Adrenal gland (tissue), 9 donors: ENCODE measurements at regions not wholly inside any gene's neighbourhood (a gene's known extent, or its start where the extent isn't known, plus 50 kb on each side); places are given as distances from the start of the nearest gene placed in this dataset.

Experiments used
- DNase-seq, 7 donors: peaks; one replicate each; pipeline ENCODE4 v3.0.0-alpha.2; 2019 to 2020
- H3K27ac ChIP-seq, 5 donors: fragments of 200-600 bp; sonication (generic) in 4 of 5; 1 replicate in 3 of 5; 2 replicates in 2 of 5; pipeline versions ENCODE4 v1.5.1 to v1.8.0; 2016 to 2020; ENCODE audit warnings: mild to moderate bottlenecking in 1 of 5
- H3K27me3 ChIP-seq: fragments of 200-600 bp; 2 replicates; pipeline ENCODE4 v1.8.0; 2021
- H3K36me3 ChIP-seq, 2 donors: fragments of 200-600 bp; replicated peaks in 1 of 2; 1 replicate in 1 of 2; 2 replicates in 1 of 2; pipeline versions ENCODE4 v1.5.1 to v1.8.0; 2018 to 2022
- H3K4me1 ChIP-seq, 2 donors: fragments of 200-600 bp; replicated peaks in 1 of 2; 1 replicate in 1 of 2; 2 replicates in 1 of 2; pipeline versions ENCODE4 v1.5.1 to v1.8.0; 2018 to 2021
- H3K4me3 ChIP-seq, 4 donors: fragments of 200-600 bp; sonication (generic) in 3 of 4; one replicate each; pipeline ENCODE4 v1.5.1; 2016 to 2018
- H3K9me3 ChIP-seq, 3 donors: fragments of 200-600 bp; sonication (generic) in 1 of 3; replicated peaks in 1 of 3; 1 replicate in 2 of 3; 2 replicates in 1 of 3; pipeline versions ENCODE4 v1.5.1 to v1.8.0; 2016 to 2021
- POLR2A ChIP-seq, 2 donors: fragments of 450-650 bp; IDR thresholded peaks; one replicate each; pipeline ENCODE4 v1.6.1; 2017; ENCODE audit warnings: antibody characterized with exemption in 2 of 2, mild to moderate bottlenecking in 2 of 2, moderate library complexity in 1 of 2
- WGBS, 4 donors: extraction: QIAGEN DNeasy Blood & Tissue Kit in 2 of 4; methylation state at CpG; one replicate each; pipeline versions ENCODE4 v1.1.5 to v1.1.7; 2013 to 2017; 5-methylcytosine and 5-hydroxymethylcytosine counted together
- intact Hi-C, 2 donors: fragments of 100-400 bp; cut with DNase I; formaldehyde crosslinking; loops; one replicate each; pipeline versions ENCODE4 v1.14.1 to v1.15.0; 2022 to 2023
- TF ChIP-seq, protein P1 (sequence below), 6 experiments: fragments of 450-650 bp in 4 of 6; fragments of 200-600 bp in 2 of 6; sonication (generic) in 1 of 6; IDR thresholded peaks; 1 replicate in 5 of 6; 2 replicates in 1 of 6; pipeline versions ENCODE4 v1.5.1 to v1.8.0; 2016 to 2021; ENCODE audit warnings: antibody characterized with exemption in 6 of 6, mild to moderate bottlenecking in 2 of 6, moderate library complexity in 1 of 6
- donor health status: healthy with polysubstance abuse.
- donor health status: Bipolar disorder and iron deficiency.
- donor health status: DM: yes; HTN: yes; CAD: no.
- donor health status: DM: no; HTN: no; CAD: no.
- donor health status: DM: no; HTN: no; CAD: no.

DNA sequence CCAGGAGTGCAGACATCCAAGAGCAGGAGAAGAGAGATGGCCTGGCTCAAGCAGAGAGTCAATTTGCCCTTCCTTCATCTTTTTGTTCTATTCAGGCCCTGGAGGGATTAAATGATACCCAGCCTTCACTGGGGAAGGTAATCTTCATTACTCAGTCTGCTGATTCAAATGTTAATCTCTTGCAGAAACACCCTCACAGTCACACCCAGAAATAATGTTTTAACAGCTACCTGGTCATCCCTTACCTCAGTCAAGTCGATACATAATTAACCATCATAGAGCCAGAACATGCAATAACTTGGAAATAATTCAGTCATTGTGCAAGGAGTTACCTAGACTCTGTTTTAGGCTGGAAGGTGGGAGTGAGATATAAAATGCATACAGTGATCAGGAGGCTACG lies 163.7 kb upstream of the TNP1 start:
- Histone ChIP-seq H3K4me3 (no peak overlapping the region), H3K27ac (no peak overlapping the region), H3K36me3 (no peaks in the 10 kb centered on the region), H3K9me3 (no peaks in the 10 kb centered on the region), H3K4me1 (no peaks in the 10 kb centered on the region), H3K27me3 (no peaks in the 10 kb centered on the region)
- 61 to 79% (median 67%) methylated on average over 2 of the region's 2 CpGs for WGBS, 4 donors
- no peak for DNase-seq
- TF ChIP-seq POLR2A (IDR thresholded peaks at IDR 0.05), result no peak
- TF ChIP-seq, protein P1, sequence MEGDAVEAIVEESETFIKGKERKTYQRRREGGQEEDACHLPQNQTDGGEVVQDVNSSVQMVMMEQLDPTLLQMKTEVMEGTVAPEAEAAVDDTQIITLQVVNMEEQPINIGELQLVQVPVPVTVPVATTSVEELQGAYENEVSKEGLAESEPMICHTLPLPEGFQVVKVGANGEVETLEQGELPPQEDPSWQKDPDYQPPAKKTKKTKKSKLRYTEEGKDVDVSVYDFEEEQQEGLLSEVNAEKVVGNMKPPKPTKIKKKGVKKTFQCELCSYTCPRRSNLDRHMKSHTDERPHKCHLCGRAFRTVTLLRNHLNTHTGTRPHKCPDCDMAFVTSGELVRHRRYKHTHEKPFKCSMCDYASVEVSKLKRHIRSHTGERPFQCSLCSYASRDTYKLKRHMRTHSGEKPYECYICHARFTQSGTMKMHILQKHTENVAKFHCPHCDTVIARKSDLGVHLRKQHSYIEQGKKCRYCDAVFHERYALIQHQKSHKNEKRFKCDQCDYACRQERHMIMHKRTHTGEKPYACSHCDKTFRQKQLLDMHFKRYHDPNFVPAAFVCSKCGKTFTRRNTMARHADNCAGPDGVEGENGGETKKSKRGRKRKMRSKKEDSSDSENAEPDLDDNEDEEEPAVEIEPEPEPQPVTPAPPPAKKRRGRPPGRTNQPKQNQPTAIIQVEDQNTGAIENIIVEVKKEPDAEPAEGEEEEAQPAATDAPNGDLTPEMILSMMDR (IDR thresholded peaks at IDR 0.05), result no peak
- intact Hi-C loops, result no loop called here

DNA sequence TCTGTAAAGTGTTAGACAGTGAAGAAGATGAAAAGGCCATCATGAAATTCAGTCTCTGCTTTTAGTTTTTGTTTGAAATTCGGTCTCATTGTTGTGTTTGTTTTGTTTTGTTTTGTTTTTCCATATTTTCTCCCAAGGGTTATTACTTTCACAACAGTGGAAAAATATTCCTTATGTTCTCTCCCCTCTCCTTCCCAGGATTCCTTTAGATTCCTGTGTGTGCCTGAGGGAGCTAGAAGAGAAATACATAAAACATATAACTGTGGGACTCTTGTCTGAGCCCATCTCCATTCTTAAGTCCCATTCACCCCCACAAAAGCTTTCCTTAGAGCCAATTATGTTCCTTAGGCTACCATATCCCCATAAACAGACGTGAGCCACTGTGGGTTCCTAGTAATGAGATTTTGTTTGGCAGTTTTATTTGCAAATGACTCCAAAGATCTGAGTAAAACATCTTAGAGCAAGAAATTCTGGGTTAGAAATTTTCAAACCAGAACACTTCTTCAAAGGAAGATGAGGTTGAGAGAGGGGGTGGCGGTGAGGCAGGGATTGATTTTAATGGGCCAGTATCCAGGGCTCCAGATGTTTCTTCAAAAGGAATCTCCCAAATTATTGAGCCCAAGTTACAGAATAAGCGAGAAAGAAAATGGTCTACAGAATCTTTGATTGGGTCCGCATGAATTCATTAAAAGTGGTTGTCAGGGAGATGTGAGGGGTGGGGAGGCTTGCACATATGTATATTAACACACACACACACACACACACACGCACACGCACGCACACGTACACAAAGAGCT lies 157.8 kb upstream of the TNP1 start:
- DNase-seq, result no peak
- Histone ChIP-seq H3K4me1 (no peaks in the 10 kb centered on the region), H3K9me3 (no peaks in the 10 kb centered on the region), H3K36me3 (no peaks in the 10 kb centered on the region), H3K27me3 (no peaks in the 10 kb centered on the region), H3K27ac (no peak overlapping the region), H3K4me3 (no peak overlapping the region)
- 75 to 78% (median 75%) methylated on average over 9 of the region's 9 CpGs for WGBS, 4 donors
- TF ChIP-seq POLR2A (IDR thresholded peaks at IDR 0.05), result no peak
- TF ChIP-seq, protein P1 (IDR thresholded peaks at IDR 0.05), result no peak
- intact Hi-C loops, result no loop called here

DNA sequence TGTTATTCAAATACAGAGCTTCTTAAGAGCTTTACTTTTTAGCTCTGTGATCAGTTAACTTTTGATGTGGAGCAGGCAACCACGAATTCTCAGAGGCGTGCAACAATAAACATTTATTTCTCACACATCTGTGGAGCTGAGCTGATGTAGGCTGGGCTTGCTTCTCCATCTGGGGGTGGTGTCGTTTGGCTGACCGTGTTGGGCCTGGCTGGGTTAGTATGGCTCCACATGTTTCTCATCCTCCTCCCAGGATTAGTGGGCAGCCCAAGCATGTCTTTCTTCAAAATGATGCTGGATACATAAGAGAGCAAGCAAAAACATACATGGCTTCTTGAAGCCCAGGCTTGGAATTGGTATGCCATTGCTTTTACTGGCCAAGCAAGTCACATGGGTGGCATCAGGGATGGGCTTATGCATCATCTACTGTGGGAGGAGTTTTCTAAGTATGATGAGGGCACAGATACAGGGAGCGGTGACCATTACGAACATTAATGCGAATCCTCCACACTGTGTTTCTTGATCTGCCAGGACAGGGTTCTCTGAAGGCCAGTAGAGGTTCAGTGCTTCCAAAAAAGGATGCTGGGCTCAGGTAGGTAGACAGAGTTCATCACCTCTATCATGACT lies 157.0 kb upstream of the TNP1 start:
- no peak for TF ChIP-seq POLR2A (IDR thresholded peaks at IDR 0.05)
- TF ChIP-seq, protein P1 (IDR thresholded peaks at IDR 0.05), result no peak
- Histone ChIP-seq H3K27ac (no peak overlapping the region), H3K4me1 (no peaks in the 10 kb centered on the region), H3K9me3 (no peaks in the 10 kb centered on the region), H3K27me3 (no peaks in the 10 kb centered on the region), H3K36me3 (no peaks in the 10 kb centered on the region), H3K4me3 (no peak overlapping the region)
- intact Hi-C loops, result no loop called here
- DNase-seq, result no peak
- 85 to 93% (median 87%) methylated on average over 7 of the region's 7 CpGs for WGBS, 4 donors

DNA sequence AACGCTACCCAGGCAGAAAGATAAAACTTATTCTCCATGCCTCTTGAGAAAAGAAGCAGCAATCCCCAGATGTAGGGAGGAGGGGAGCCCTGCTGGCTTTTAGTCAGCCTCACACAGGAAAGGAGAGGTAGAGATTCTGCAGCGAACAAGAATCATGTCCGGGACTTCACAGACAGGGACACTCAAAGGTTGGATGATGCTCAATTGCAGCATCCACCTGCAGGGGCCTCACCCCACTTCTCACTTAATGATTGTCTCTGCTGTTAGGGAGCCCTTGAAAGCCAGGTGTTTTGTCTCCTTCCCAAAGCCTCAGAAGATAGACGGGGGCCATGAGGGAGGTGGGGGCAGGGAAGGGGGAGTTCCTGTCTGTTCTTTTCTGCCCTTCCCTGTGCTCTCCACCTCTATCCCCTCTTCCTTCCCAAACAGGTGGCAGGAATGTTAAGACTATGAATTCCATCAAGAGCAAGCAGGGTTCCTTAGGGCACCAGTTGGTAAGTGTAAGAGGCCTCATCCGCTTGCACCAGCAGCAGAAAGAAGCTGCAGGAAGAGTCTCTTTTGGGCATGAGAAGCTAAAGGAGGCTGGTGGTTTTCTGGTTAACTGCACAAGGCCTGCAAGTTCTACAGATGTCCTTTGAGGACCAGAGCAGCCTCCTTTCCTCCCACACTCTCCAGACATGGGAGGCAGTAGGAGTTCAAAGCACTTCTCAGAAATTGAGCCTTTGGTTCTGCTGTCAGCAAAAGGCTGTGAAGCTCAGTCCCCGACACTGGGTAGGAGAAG lies 154.7 kb upstream of the TNP1 start:
- Histone ChIP-seq H3K27me3 (no peaks in the 10 kb centered on the region), H3K27ac (no peak overlapping the region), H3K4me3 (no peak overlapping the region), H3K9me3 (no peaks in the 10 kb centered on the region), H3K36me3 (no peaks in the 10 kb centered on the region), H3K4me1 (no peaks in the 10 kb centered on the region)
- intact Hi-C loops, result no loop called here
- WGBS, 4 donors, result 81 to 93% (median 92%) methylated on average over 6 of the region's 6 CpGs
- TF ChIP-seq POLR2A (IDR thresholded peaks at IDR 0.05), result no peak
- TF ChIP-seq, protein P1 (IDR thresholded peaks at IDR 0.05), result no peak
- DNase-seq, result no peak
